ENCODE measurements at regions not wholly inside any gene's neighbourhood (a gene's known extent, or its start where the extent isn't known, plus 50 kb on each side); places are given as distances from the start of the nearest gene placed in this dataset.

- H3K4me3 ChIP-seq, result no peak overlapping the region
- H3K9me3 ChIP-seq (ENCODE audit: control insufficient read depth in 4 of 4, insufficient read depth in 3 of 4, low read length in 3 of 4), result no peaks in the 10 kb centered on the region
- ATAC-seq (ENCODE audit: insufficient read depth, low FRiP score) (no peak), DNase-seq (no peak)
- WGBS, 2 donors, result 88% methylated on average over 15 of the region's 15 CpGs
- H3K27ac ChIP-seq (ENCODE audit: low read depth in 1 of 2, low read length in 1 of 2), result no peak overlapping the region
- H3K36me3 ChIP-seq (ENCODE audit: control insufficient read depth in 4 of 4, insufficient read depth in 4 of 4, low read length in 4 of 4), result no peaks in the 10 kb centered on the region
- H3K27me3 ChIP-seq (ENCODE audit: control insufficient read depth in 3 of 3, insufficient read depth in 3 of 3, low read length in 2 of 3), result peaks cover 0 to 13% (median 2%) of the 10 kb centered on the region in 3 donors
- no peaks in the 10 kb centered on the region for H3K4me1 ChIP-seq (ENCODE audit: control insufficient read depth in 5 of 5, insufficient read depth in 5 of 5, low read length in 5 of 5)
- TF ChIP-seq CTCF (IDR thresholded peaks at IDR 0.05; ENCODE audit: control extremely low read depth, extremely low read depth), result no peak
- H3K9ac ChIP-seq (ENCODE audit: insufficient read depth in 1 of 2, low read length in 2 of 2), result no peak overlapping the region
Measured at GRCh38 chr4:185955826-185956543, 113.0 kb upstream of the TLR3 start.

GRCh38 chr4:185956544-185956940, 112.4 kb upstream of the TLR3 start:
- ATAC-seq (ENCODE audit: insufficient read depth, low FRiP score) (no peak), DNase-seq (no peak)
- 80 to 94% methylated on average over 4 of the region's 4 CpGs for WGBS, 2 donors
- H3K36me3 ChIP-seq (ENCODE audit: control insufficient read depth in 4 of 4, insufficient read depth in 4 of 4, low read length in 4 of 4), result no peaks in the 10 kb centered on the region
- H3K9ac ChIP-seq (ENCODE audit: insufficient read depth in 1 of 2, low read length in 2 of 2), result no peak overlapping the region
- peaks cover 0 to 13% (median 2%) of the 10 kb centered on the region in 3 donors for H3K27me3 ChIP-seq (ENCODE audit: control insufficient read depth in 3 of 3, insufficient read depth in 3 of 3, low read length in 2 of 3)
- H3K4me1 ChIP-seq (ENCODE audit: control insufficient read depth in 5 of 5, insufficient read depth in 5 of 5, low read length in 5 of 5), result no peaks in the 10 kb centered on the region
- H3K4me3 ChIP-seq, result no peak overlapping the region
- H3K27ac ChIP-seq (ENCODE audit: low read depth in 1 of 2, low read length in 1 of 2), result no peak overlapping the region
- no peak for TF ChIP-seq CTCF (IDR thresholded peaks at IDR 0.05; ENCODE audit: control extremely low read depth, extremely low read depth)
- no peaks in the 10 kb centered on the region for H3K9me3 ChIP-seq (ENCODE audit: control insufficient read depth in 4 of 4, insufficient read depth in 3 of 4, low read length in 3 of 4)

GRCh38 chr4:185958094-185958747, 110.7 kb upstream of the TLR3 start:
- Histone ChIP-seq H3K4me3 (no peak overlapping the region), H3K27me3 (ENCODE audit: control insufficient read depth in 3 of 3, insufficient read depth in 3 of 3, low read length in 2 of 3) (peaks cover 0 to 13% (median 2%) of the 10 kb centered on the region in 3 donors), H3K4me1 (ENCODE audit: control insufficient read depth in 5 of 5, insufficient read depth in 5 of 5, low read length in 5 of 5) (no peaks in the 10 kb centered on the region), H3K36me3 (ENCODE audit: control insufficient read depth in 4 of 4, insufficient read depth in 4 of 4, low read length in 4 of 4) (no peaks in the 10 kb centered on the region), H3K27ac (ENCODE audit: low read depth in 1 of 2, low read length in 1 of 2) (no peak overlapping the region), H3K9me3 (ENCODE audit: control insufficient read depth in 4 of 4, insufficient read depth in 3 of 4, low read length in 3 of 4) (no peaks in the 10 kb centered on the region), H3K9ac (ENCODE audit: insufficient read depth in 1 of 2, low read length in 2 of 2) (no peak overlapping the region)
- 95% methylated on average over 3 of the region's 3 CpGs for WGBS, 2 donors
- no peak for TF ChIP-seq CTCF (IDR thresholded peaks at IDR 0.05; ENCODE audit: control extremely low read depth, extremely low read depth)
- ATAC-seq (ENCODE audit: insufficient read depth, low FRiP score) (no peak), DNase-seq (no peak)
